ENCODE measurements at regions not wholly inside any gene's neighbourhood (a gene's known extent, or its start where the extent isn't known, plus 50 kb on each side); places are given as distances from the start of the nearest gene placed in this dataset.

GRCh38 chr2:129653246-129653645, 326.2 kb upstream of the RAB6C start:
- DNase-seq, result no peak

- no peak for DNase-seq
Observed at GRCh38 chr2:129654331-129654730, 325.1 kb upstream of the RAB6C start.

- DNase-seq, result no peak
Observed at GRCh38 chr2:129656081-129656598, 323.3 kb upstream of the RAB6C start.

- no peak for DNase-seq
Observed at GRCh38 chr2:129658430-129658829, 321.0 kb upstream of the RAB6C start.

- no peak for DNase-seq
Observed at GRCh38 chr2:129661935-129662334, 317.5 kb upstream of the RAB6C start.

- DNase-seq, result no peak
Observed at GRCh38 chr2:129667577-129667976, 311.9 kb upstream of the RAB6C start.

- no peak for DNase-seq
Observed at GRCh38 chr2:129672521-129672920, 306.9 kb upstream of the RAB6C start.

GRCh38 chr2:129673234-129673633, 306.2 kb upstream of the RAB6C start:
- no peak for DNase-seq

- no peak for DNase-seq
Observed at GRCh38 chr2:129673847-129674711, 305.4 kb upstream of the RAB6C start.

- DNase-seq, result no peak
Observed at GRCh38 chr2:129678751-129679150, 300.7 kb upstream of the RAB6C start.

- DNase-seq, result no peak
Observed at GRCh38 chr2:129681788-129682187, 297.7 kb upstream of the RAB6C start.

- no peak for DNase-seq
Observed at GRCh38 chr2:129689653-129690448, 289.6 kb upstream of the RAB6C start.

GRCh38 chr2:129695496-129695895, 284.0 kb upstream of the RAB6C start:
- no peak for DNase-seq

- DNase-seq, result no peak
Observed at GRCh38 chr2:129698593-129698992, 280.9 kb upstream of the RAB6C start.

- no peak for DNase-seq
Observed at GRCh38 chr2:129699781-129700573, 279.5 kb upstream of the RAB6C start.

GRCh38 chr2:129702416-129703176, 276.9 kb upstream of the RAB6C start:
- no peak for DNase-seq

- DNase-seq, result no peak
Observed at GRCh38 chr2:129705085-129705484, 274.4 kb upstream of the RAB6C start.

- no peak for DNase-seq
Observed at GRCh38 chr2:129707800-129708199, 271.7 kb upstream of the RAB6C start.

- no peak for DNase-seq
Observed at GRCh38 chr2:129708221-129708967, 271.1 kb upstream of the RAB6C start.

GRCh38 chr2:129709001-129709955, 270.2 kb upstream of the RAB6C start:
- DNase-seq, result no peak

Measured in GDM1 (cell line).